ENCODE measurements at regions not wholly inside any gene's neighbourhood (a gene's known extent, or its start where the extent isn't known, plus 50 kb on each side); places are given as distances from the start of the nearest gene placed in this dataset.

DNA sequence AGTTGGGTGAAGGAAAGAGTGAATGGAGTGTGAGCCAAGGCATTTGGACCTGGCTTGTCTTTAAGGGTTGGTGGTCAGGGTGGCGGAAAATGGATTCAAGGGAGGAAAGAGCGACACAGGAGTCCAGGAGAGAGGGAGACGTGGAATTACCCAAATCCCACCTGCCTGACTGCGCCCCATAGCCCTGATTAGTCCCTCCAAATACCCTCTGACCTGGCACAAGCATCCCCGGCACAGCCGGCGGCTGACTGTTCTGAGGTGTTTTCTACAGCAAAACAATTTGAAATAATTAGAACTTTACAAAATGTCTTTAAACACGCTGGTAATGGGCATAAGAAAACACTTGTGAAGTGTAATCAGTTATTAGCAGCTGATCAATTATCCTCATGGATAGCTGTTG, 175.8 kb downstream of the PHETA1 start:
- H3K36me3 ChIP-seq (ENCODE audit: insufficient read depth, low read length) = no peaks in the 10 kb centered on the region
- H3K4me3 ChIP-seq (ENCODE audit: low read length) = no peak overlapping the region
- H3K27me3 ChIP-seq (ENCODE audit: insufficient read depth, low read length) = no peaks in the 10 kb centered on the region
- H3K9ac ChIP-seq (ENCODE audit: low read depth, low read length) = no peak overlapping the region
- H3K9me3 ChIP-seq (ENCODE audit: insufficient read depth, low read depth, low read length) = no peaks in the 10 kb centered on the region
- H3K27ac ChIP-seq (ENCODE audit: low read depth, low read length) = no peak overlapping the region; the same call in 1 of the 2 replicates
- 93% methylated on average over 8 of the region's 8 CpGs for WGBS
- H3K4me1 ChIP-seq (ENCODE audit: insufficient read depth, low read length) = peaks cover 8% of the 10 kb centered on the region; the same call in 1 of the 2 replicates

DNA sequence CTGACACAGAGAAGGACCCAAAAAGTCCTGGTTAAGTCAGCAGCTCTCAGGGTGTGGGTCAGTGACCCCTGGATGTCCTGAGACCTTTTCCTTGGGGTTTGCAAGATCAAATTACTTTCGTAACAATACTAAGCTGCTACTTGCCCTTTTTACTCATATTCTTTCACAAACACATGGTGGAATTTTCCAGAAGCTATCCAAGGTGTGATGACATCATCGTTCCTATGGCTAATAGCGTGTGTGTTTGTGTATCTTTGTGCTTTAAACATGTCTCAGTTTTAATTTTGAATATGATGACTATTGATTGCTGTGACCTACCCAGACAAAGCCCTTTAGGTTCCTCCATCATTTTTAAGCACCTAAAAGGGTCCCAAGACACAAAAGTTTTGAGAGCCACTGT, 176.2 kb downstream of the PHETA1 start:
- H3K4me1 ChIP-seq (ENCODE audit: insufficient read depth, low read length) = peaks cover 8% of the 10 kb centered on the region; the same call in 1 of the 2 replicates
- H3K9ac ChIP-seq (ENCODE audit: low read depth, low read length) = no peak overlapping the region
- H3K27me3 ChIP-seq (ENCODE audit: insufficient read depth, low read length) = no peaks in the 10 kb centered on the region
- WGBS = 92% methylated on average over 3 of the region's 3 CpGs
- no peak overlapping the region for H3K4me3 ChIP-seq (ENCODE audit: low read length)
- no peak overlapping the region for H3K27ac ChIP-seq (ENCODE audit: low read depth, low read length)
- H3K9me3 ChIP-seq (ENCODE audit: insufficient read depth, low read depth, low read length) = no peaks in the 10 kb centered on the region
- no peaks in the 10 kb centered on the region for H3K36me3 ChIP-seq (ENCODE audit: insufficient read depth, low read length)

DNA sequence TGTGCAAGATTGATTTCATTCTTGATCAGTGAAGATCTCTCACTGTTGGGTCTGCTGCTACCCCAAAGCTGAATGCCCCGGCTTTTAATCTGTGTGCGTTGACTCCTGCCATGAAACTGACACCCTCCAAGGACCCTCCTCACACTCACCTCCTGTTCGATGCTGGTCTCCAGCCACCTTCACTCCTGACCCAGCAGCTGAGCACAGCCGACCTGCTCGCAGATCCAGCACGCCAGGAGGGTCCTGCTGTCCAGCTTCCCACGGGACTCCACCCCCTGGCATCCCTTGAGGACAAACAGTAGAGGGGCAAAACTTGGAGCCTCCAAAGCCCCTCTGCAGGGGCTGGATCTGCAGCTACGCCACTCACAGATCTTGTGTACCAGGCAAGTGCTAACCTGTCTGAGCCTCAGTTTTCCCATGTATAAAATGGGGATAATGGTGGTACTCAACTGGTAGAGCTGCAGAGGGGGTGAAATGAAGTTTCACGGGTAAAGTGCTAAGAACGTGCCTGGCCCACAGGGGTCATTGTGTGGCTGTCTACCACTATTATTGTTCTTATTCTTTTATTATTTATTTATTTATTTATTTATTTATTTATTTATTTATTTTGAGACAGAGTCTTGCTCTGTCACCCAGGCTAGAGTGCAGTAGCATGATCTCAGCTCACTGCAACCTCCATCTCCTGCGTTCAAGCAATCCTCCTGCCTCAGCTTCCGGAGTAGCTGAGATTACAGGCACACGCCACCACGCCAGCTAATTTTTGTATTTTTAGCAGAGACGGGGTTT, 178.0 kb downstream of the PHETA1 start:
- Histone ChIP-seq H3K27me3 (ENCODE audit: insufficient read depth, low read length) (no peaks in the 10 kb centered on the region), H3K9me3 (ENCODE audit: insufficient read depth, low read depth, low read length) (no peaks in the 10 kb centered on the region)
- WGBS = 94% methylated on average over 15 of the region's 15 CpGs

GRCh38 chr12:111189792-111190191, 179.1 kb downstream of the PHETA1 start:
- H3K9me3 ChIP-seq (ENCODE audit: insufficient read depth, low read depth, low read length) = no peaks in the 10 kb centered on the region
- H3K9ac ChIP-seq (ENCODE audit: low read depth, low read length) = no peak overlapping the region
- H3K4me3 ChIP-seq (ENCODE audit: low read length) = no peak overlapping the region
- 95% methylated on average over 3 of the region's 3 CpGs for WGBS
- H3K4me1 ChIP-seq (ENCODE audit: insufficient read depth, low read length) = peaks cover 8% of the 10 kb centered on the region; the same call in 1 of the 2 replicates
- H3K27ac ChIP-seq (ENCODE audit: low read depth, low read length) = no peak overlapping the region
- no peaks in the 10 kb centered on the region for H3K27me3 ChIP-seq (ENCODE audit: insufficient read depth, low read length)
- H3K36me3 ChIP-seq (ENCODE audit: insufficient read depth, low read length) = no peaks in the 10 kb centered on the region

More for the DNA sequence above, 178.0 kb downstream of the PHETA1 start:
- peaks cover 8% of the 10 kb centered on the region; the same call in 1 of the 2 replicates for H3K4me1 ChIP-seq (ENCODE audit: insufficient read depth, low read length)
- H3K36me3 ChIP-seq (ENCODE audit: insufficient read depth, low read length) = no peaks in the 10 kb centered on the region
- H3K4me3 ChIP-seq (ENCODE audit: low read length) = no peak overlapping the region
- no peak overlapping the region for H3K9ac ChIP-seq (ENCODE audit: low read depth, low read length)
- no peak overlapping the region for H3K27ac ChIP-seq (ENCODE audit: low read depth, low read length)

DNA sequence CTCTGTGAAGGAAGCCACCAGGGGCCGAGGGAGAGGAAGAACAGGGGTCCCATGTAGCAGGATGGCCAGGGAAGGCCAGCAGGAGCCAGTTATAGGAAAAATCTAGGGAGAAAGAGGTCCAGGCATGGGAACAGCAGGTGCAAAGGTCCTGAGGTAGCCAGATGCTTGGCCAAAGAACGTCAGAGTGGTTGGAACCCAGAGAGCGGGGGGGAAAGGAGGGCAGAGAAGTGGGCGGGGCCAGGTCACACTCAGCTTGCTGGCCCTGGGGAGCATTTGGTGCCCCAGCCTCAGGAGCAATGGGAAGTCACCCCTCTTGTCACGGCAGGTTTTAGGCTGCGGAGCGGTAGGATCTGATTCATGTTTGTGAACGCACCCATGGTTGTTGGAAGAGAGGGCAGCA, 180.5 kb downstream of the PHETA1 start:
- H3K9ac ChIP-seq (ENCODE audit: low read depth, low read length) = no peak overlapping the region
- no peaks in the 10 kb centered on the region for H3K9me3 ChIP-seq (ENCODE audit: insufficient read depth, low read depth, low read length)
- no peaks in the 10 kb centered on the region for H3K27me3 ChIP-seq (ENCODE audit: insufficient read depth, low read length)
- H3K36me3 ChIP-seq (ENCODE audit: insufficient read depth, low read length) = no peaks in the 10 kb centered on the region
- no peak overlapping the region for H3K27ac ChIP-seq (ENCODE audit: low read depth, low read length)
- H3K4me3 ChIP-seq (ENCODE audit: low read length) = no peak overlapping the region
- H3K4me1 ChIP-seq (ENCODE audit: insufficient read depth, low read length) = 0 out of 2 replicates have a peak, but pooled peaks cover 5% of the 10 kb centered on the region
- WGBS = 91% methylated on average over 8 of the region's 8 CpGs

- Histone ChIP-seq H3K4me3 (ENCODE audit: low read length) (no peak overlapping the region), H3K36me3 (ENCODE audit: insufficient read depth, low read length) (no peaks in the 10 kb centered on the region), H3K4me1 (ENCODE audit: insufficient read depth, low read length) (no peaks in the 10 kb centered on the region), H3K9me3 (ENCODE audit: insufficient read depth, low read depth, low read length) (no peaks in the 10 kb centered on the region), H3K9ac (ENCODE audit: low read depth, low read length) (no peak overlapping the region), H3K27ac (ENCODE audit: low read depth, low read length) (no peak overlapping the region), H3K27me3 (ENCODE audit: insufficient read depth, low read length) (no peaks in the 10 kb centered on the region)
- 93% methylated on average over 17 of the region's 17 CpGs for WGBS
Observed at GRCh38 chr12:111186347-111186746, 182.5 kb downstream of the PHETA1 start.

- Histone ChIP-seq H3K4me3 (ENCODE audit: low read length) (no peak overlapping the region), H3K9me3 (ENCODE audit: insufficient read depth, low read depth, low read length) (no peaks in the 10 kb centered on the region), H3K4me1 (ENCODE audit: insufficient read depth, low read length) (no peaks in the 10 kb centered on the region), H3K9ac (ENCODE audit: low read depth, low read length) (no peak overlapping the region), H3K27ac (ENCODE audit: low read depth, low read length) (no peak overlapping the region), H3K36me3 (ENCODE audit: insufficient read depth, low read length) (no peaks in the 10 kb centered on the region), H3K27me3 (ENCODE audit: insufficient read depth, low read length) (no peaks in the 10 kb centered on the region)
- 93% methylated on average over 6 of the region's 6 CpGs for WGBS
Observed at GRCh38 chr12:111185889-111186227, 183.0 kb downstream of the PHETA1 start.

DNA sequence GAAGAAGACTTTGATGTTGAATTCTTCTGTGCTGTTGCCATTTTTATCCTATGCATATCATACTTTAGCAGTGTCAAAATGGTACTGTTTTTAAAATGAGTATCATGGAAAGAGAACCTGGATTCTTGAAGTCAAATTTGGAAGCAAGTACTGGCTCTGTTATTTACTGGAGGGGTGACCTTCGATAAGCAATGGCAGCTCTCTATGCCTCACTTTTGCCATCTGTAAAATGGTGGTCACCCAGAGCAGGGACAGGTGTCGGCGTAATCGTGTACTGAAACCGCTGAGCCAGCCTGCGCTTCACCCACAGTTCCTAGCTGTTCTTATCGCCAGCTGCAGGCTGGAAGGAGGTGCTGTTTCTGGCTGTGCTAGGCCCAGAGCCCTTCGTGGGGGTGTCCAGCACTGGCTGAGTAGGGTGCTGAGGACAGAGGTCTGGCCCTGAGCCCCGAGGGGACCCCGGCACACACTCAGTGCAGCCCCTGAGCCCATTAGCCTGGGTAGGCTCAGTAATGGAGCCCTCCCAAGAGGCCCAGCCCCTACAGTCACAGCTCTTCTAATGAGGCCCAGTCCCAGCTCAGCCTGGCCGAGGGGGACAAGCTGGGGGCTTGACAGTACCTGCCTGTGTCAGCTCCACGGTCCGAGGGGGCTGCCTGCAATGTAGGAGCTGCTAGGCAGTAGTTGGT, 183.5 kb downstream of the PHETA1 start:
- H3K4me1 ChIP-seq (ENCODE audit: insufficient read depth, low read length) = no peaks in the 10 kb centered on the region
- H3K9me3 ChIP-seq (ENCODE audit: insufficient read depth, low read depth, low read length) = no peaks in the 10 kb centered on the region
- 87% methylated on average over 13 of the region's 13 CpGs for WGBS
- no peak overlapping the region for H3K4me3 ChIP-seq (ENCODE audit: low read length)
- no peaks in the 10 kb centered on the region for H3K27me3 ChIP-seq (ENCODE audit: insufficient read depth, low read length)
- no peak overlapping the region for H3K9ac ChIP-seq (ENCODE audit: low read depth, low read length)
- H3K36me3 ChIP-seq (ENCODE audit: insufficient read depth, low read length) = no peaks in the 10 kb centered on the region
- no peak overlapping the region for H3K27ac ChIP-seq (ENCODE audit: low read depth, low read length)

DNA sequence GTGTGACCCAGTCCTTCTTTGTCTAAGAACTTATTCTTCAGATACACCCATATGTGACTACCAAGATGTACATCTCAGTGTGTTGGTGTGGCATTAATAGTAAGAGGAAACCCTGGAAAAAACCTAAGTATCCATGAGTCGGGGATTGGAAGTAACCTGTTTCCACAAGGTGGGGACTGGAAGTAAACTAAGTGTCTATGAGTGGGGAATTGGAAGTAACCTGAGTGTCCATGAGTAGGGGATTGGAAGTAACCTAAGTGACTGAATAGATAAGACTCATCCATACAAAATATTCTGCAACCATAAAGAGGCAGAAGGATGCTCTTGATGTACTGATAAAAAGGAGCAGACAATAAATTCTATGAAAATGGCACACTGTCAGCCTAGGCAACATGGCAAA, 184.7 kb downstream of the PHETA1 start:
- Histone ChIP-seq H3K9me3 (ENCODE audit: insufficient read depth, low read depth, low read length) (no peaks in the 10 kb centered on the region), H3K9ac (ENCODE audit: low read depth, low read length) (no peak overlapping the region), H3K4me1 (ENCODE audit: insufficient read depth, low read length) (no peaks in the 10 kb centered on the region), H3K4me3 (ENCODE audit: low read length) (no peak overlapping the region), H3K36me3 (ENCODE audit: insufficient read depth, low read length) (no peaks in the 10 kb centered on the region), H3K27ac (ENCODE audit: low read depth, low read length) (no peak overlapping the region), H3K27me3 (ENCODE audit: insufficient read depth, low read length) (no peaks in the 10 kb centered on the region)
- 97% methylated on average over 1 of the region's 1 CpG for WGBS

DNA sequence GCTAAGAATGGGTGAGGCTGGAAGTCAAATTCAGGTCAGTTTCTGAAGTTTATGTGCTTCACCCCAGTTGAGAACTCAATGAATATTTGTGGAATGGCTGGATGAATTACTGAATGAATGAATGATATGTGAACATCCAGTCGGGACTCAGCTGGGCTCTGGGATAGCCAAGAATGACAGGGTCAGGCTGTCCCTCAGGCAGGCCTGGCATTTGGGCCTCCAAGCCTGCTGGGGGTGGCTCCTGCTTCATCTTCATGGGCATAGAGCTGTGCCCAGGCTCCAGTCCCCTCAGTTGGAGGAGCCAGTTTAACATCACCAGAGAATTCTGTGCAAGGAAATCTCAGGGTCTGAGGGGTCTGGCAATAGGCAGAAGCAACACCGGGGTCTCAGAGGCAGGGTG, 185.8 kb downstream of the PHETA1 start:
- no peaks in the 10 kb centered on the region for H3K9me3 ChIP-seq (ENCODE audit: insufficient read depth, low read depth, low read length)
- H3K27ac ChIP-seq (ENCODE audit: low read depth, low read length) = no peak overlapping the region
- no peaks in the 10 kb centered on the region for H3K36me3 ChIP-seq (ENCODE audit: insufficient read depth, low read length)
- WGBS = 88% methylated on average over 2 of the region's 2 CpGs
- no peaks in the 10 kb centered on the region for H3K27me3 ChIP-seq (ENCODE audit: insufficient read depth, low read length)
- H3K4me1 ChIP-seq (ENCODE audit: insufficient read depth, low read length) = no peaks in the 10 kb centered on the region
- H3K9ac ChIP-seq (ENCODE audit: low read depth, low read length) = no peak overlapping the region
- H3K4me3 ChIP-seq (ENCODE audit: low read length) = no peak overlapping the region

DNA sequence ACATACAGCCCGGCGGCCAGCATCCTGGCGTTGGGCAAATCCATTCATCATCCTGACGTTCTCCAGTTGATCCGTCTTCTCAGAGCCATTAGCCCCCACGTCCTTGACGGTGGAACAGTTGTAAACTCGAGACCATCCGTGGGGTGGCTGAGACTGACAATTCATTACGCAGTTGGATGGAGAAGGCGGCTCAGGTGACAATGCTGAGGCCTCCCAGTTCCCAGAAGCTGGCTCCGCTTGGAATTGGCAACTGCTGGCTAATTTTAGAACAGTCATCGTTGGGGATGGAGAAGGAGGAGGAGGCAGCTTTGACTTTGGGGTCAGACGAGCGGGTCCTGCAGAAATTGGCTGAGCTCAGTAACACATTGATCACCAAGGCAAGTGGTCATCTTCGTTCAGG, 186.5 kb downstream of the PHETA1 start:
- H3K36me3 ChIP-seq (ENCODE audit: insufficient read depth, low read length) = no peaks in the 10 kb centered on the region
- H3K9me3 ChIP-seq (ENCODE audit: insufficient read depth, low read depth, low read length) = no peaks in the 10 kb centered on the region
- H3K27me3 ChIP-seq (ENCODE audit: insufficient read depth, low read length) = no peaks in the 10 kb centered on the region
- WGBS = 92% methylated on average over 16 of the region's 16 CpGs
- H3K27ac ChIP-seq (ENCODE audit: low read depth, low read length) = no peak overlapping the region
- H3K4me1 ChIP-seq (ENCODE audit: insufficient read depth, low read length) = no peaks in the 10 kb centered on the region
- no peak overlapping the region for H3K4me3 ChIP-seq (ENCODE audit: low read length)
- H3K9ac ChIP-seq (ENCODE audit: low read depth, low read length) = no peak overlapping the region
